Activated naive CD8-positive, alpha-beta T cell treated with anti-CD3 and anti-CD28 coated beads, Interleukin-2, amount 10 ng/mL, durations not matched to agents 7 days and 5 days (primary cell): ENCODE measurements at regions not wholly inside any gene's neighbourhood (a gene's known extent, or its start where the extent isn't known, plus 50 kb on each side); places are given as distances from the start of the nearest gene placed in this dataset.

Experiments
- ATAC-seq: fragments of 150-1000 bp; cut with Tn5 transposase; one replicate; pipeline ENCODE4 v1.10.0; 2021; ENCODE audit warnings: low read depth, moderate library complexity
- POLR2A ChIA-PET: fragments of 350-600 bp; sonication (Branson Sonifier 250); formaldehyde crosslinking; loops from one replicate; lab custom pipeline; 2021; ENCODE audit warnings: antibody characterized with exemption; lab: Charles Lee
- DNase-seq: peaks from one replicate; pipeline ENCODE4 v3.0.0; 2021
- H3K27ac Mint-ChIP-seq: one replicate; pipeline ENCODE4 v1.8.0; 2022; ENCODE audit warnings: mild to moderate bottlenecking, mixed read lengths
- H3K27me3 Mint-ChIP-seq: one replicate; pipeline ENCODE4 v1.8.0; 2022; ENCODE audit warnings: mild to moderate bottlenecking, moderate library complexity, mixed read lengths
- H3K36me3 Mint-ChIP-seq: one replicate; pipeline ENCODE4 v1.8.0; 2021; ENCODE audit warnings: mild to moderate bottlenecking, mixed read lengths
- H3K4me1 Mint-ChIP-seq: one replicate; pipeline ENCODE4 v1.8.0; 2021; ENCODE audit warnings: mixed read lengths
- H3K4me3 Mint-ChIP-seq: one replicate; pipeline ENCODE4 v1.8.0; 2022; ENCODE audit warnings: mild to moderate bottlenecking, moderate library complexity, mixed read lengths
- H3K9me3 Mint-ChIP-seq: one replicate; pipeline ENCODE4 v1.8.0; 2021; ENCODE audit warnings: mixed read lengths

- DNase-seq (no peak), ATAC-seq (no peak)
- POLR2A ChIA-PET: no interaction called here
- Mint-ChIP-seq H3K36me3 (no peaks in the 10 kb centered on the region), H3K4me3 (no peak overlapping the region), H3K4me1 (peaks cover 7% of the 10 kb centered on the region), H3K27ac (no peak overlapping the region), H3K27me3 (peaks cover 37% of the 10 kb centered on the region), H3K9me3 (peaks cover under 1% of the 10 kb centered on the region)
Measured at GRCh38 chr15:70414626-70415025, 316.9 kb upstream of the TLE3 start.

GRCh38 chr15:70412794-70413193 lies 315.1 kb upstream of the TLE3 start:
- H3K9me3 Mint-ChIP-seq: peaks cover 4% of the 10 kb centered on the region
- POLR2A ChIA-PET: no interaction called here
- H3K27me3 Mint-ChIP-seq: peaks cover 30% of the 10 kb centered on the region
- H3K27ac Mint-ChIP-seq: no peak overlapping the region
- no peak for DNase-seq
- no peak for ATAC-seq
- H3K4me1 Mint-ChIP-seq: peaks cover 7% of the 10 kb centered on the region
- H3K36me3 Mint-ChIP-seq: no peaks in the 10 kb centered on the region
- no peak overlapping the region for H3K4me3 Mint-ChIP-seq

GRCh38 chr15:70411143-70411863 lies 313.6 kb upstream of the TLE3 start:
- H3K4me3 Mint-ChIP-seq: no peak overlapping the region
- H3K36me3 Mint-ChIP-seq: peaks cover 1% of the 10 kb centered on the region
- POLR2A ChIA-PET: no interaction called here
- H3K9me3 Mint-ChIP-seq: peaks cover 4% of the 10 kb centered on the region
- ATAC-seq: no peak
- peaks cover 29% of the 10 kb centered on the region for H3K27me3 Mint-ChIP-seq
- no peak overlapping the region for H3K27ac Mint-ChIP-seq
- DNase-seq: no peak
- H3K4me1 Mint-ChIP-seq: peaks cover 7% of the 10 kb centered on the region

GRCh38 chr15:70410371-70410985 lies 312.8 kb upstream of the TLE3 start:
- POLR2A ChIA-PET: no interaction called here
- DNase-seq (no peak), ATAC-seq (no peak)
- Mint-ChIP-seq H3K4me3 (no peak overlapping the region), H3K9me3 (peaks cover 4% of the 10 kb centered on the region), H3K27ac (no peak overlapping the region), H3K27me3 (peaks cover 22% of the 10 kb centered on the region), H3K36me3 (peaks cover 1% of the 10 kb centered on the region), H3K4me1 (peaks cover 7% of the 10 kb centered on the region)

- peaks cover 7% of the 10 kb centered on the region for H3K4me1 Mint-ChIP-seq
- peaks cover 4% of the 10 kb centered on the region for H3K9me3 Mint-ChIP-seq
Measured at GRCh38 chr15:70409388-70409787, 311.7 kb upstream of the TLE3 start.

GRCh38 chr15:70407955-70408354 lies 310.2 kb upstream of the TLE3 start:
- peaks cover 26% of the 10 kb centered on the region for H3K27me3 Mint-ChIP-seq
- H3K4me1 Mint-ChIP-seq: peaks cover 7% of the 10 kb centered on the region
- H3K4me3 Mint-ChIP-seq: no peak overlapping the region
- no peak for ATAC-seq
- H3K9me3 Mint-ChIP-seq: peaks cover 4% of the 10 kb centered on the region
- peaks cover 1% of the 10 kb centered on the region for H3K36me3 Mint-ChIP-seq
- H3K27ac Mint-ChIP-seq: no peak overlapping the region
- POLR2A ChIA-PET: no interaction called here
- DNase-seq: no peak

More at GRCh38 chr15:70409388-70409787, 311.7 kb upstream of the TLE3 start:
- Mint-ChIP-seq H3K27ac (no peak overlapping the region), H3K27me3 (peaks cover 26% of the 10 kb centered on the region), H3K4me3 (no peak overlapping the region), H3K36me3 (peaks cover 1% of the 10 kb centered on the region)
- POLR2A ChIA-PET: no interaction called here
- no peak for DNase-seq
- ATAC-seq: no peak

- Mint-ChIP-seq H3K4me1 (peaks cover 7% of the 10 kb centered on the region), H3K27me3 (peaks cover 30% of the 10 kb centered on the region), H3K9me3 (peaks cover 4% of the 10 kb centered on the region), H3K4me3 (no peak overlapping the region), H3K27ac (no peak overlapping the region), H3K36me3 (peaks cover 1% of the 10 kb centered on the region)
- ATAC-seq (no peak), DNase-seq (no peak)
- POLR2A ChIA-PET: no interaction called here
Measured at GRCh38 chr15:70407336-70407670, 309.6 kb upstream of the TLE3 start.

GRCh38 chr15:70406617-70407335 lies 309.1 kb upstream of the TLE3 start:
- Mint-ChIP-seq H3K4me3 (no peak overlapping the region), H3K9me3 (peaks cover 4% of the 10 kb centered on the region), H3K27ac (no peak overlapping the region), H3K36me3 (peaks cover 1% of the 10 kb centered on the region), H3K27me3 (peaks cover 30% of the 10 kb centered on the region), H3K4me1 (peaks cover 7% of the 10 kb centered on the region)
- DNase-seq (no peak), ATAC-seq (no peak)
- POLR2A ChIA-PET: no interaction called here

GRCh38 chr15:70401709-70402108 lies 304.0 kb upstream of the TLE3 start:
- no peak for ATAC-seq
- POLR2A ChIA-PET: no interaction called here
- H3K36me3 Mint-ChIP-seq: no peaks in the 10 kb centered on the region
- no peak for DNase-seq
- H3K9me3 Mint-ChIP-seq: no peaks in the 10 kb centered on the region
- H3K4me1 Mint-ChIP-seq: peaks cover 2% of the 10 kb centered on the region
- peaks cover 36% of the 10 kb centered on the region for H3K27me3 Mint-ChIP-seq
- no peak overlapping the region for H3K4me3 Mint-ChIP-seq
- no peak overlapping the region for H3K27ac Mint-ChIP-seq

GRCh38 chr15:70400766-70401541 lies 303.2 kb upstream of the TLE3 start:
- POLR2A ChIA-PET: no interaction called here

GRCh38 chr15:70399204-70399603 lies 301.5 kb upstream of the TLE3 start:
- no peaks in the 10 kb centered on the region for H3K9me3 Mint-ChIP-seq
- H3K4me3 Mint-ChIP-seq: no peak overlapping the region

More at GRCh38 chr15:70400766-70401541, 303.2 kb upstream of the TLE3 start:
- no peaks in the 10 kb centered on the region for H3K9me3 Mint-ChIP-seq
- H3K36me3 Mint-ChIP-seq: no peaks in the 10 kb centered on the region
- no peak overlapping the region for H3K27ac Mint-ChIP-seq
- ATAC-seq: no peak
- DNase-seq: no peak
- H3K27me3 Mint-ChIP-seq: peaks cover 40% of the 10 kb centered on the region
- H3K4me1 Mint-ChIP-seq: peaks cover 2% of the 10 kb centered on the region
- no peak overlapping the region for H3K4me3 Mint-ChIP-seq

GRCh38 chr15:70398694-70399093 lies 301.0 kb upstream of the TLE3 start:
- H3K4me3 Mint-ChIP-seq: no peak overlapping the region
- POLR2A ChIA-PET: no interaction called here
- no peaks in the 10 kb centered on the region for H3K9me3 Mint-ChIP-seq
- H3K36me3 Mint-ChIP-seq: no peaks in the 10 kb centered on the region
- no peak for ATAC-seq
- H3K27ac Mint-ChIP-seq: no peak overlapping the region
- no peak for DNase-seq
- peaks cover 41% of the 10 kb centered on the region for H3K27me3 Mint-ChIP-seq
- H3K4me1 Mint-ChIP-seq: peaks cover 2% of the 10 kb centered on the region

More at GRCh38 chr15:70399204-70399603, 301.5 kb upstream of the TLE3 start:
- no peak overlapping the region for H3K27ac Mint-ChIP-seq
- H3K27me3 Mint-ChIP-seq: peaks cover 41% of the 10 kb centered on the region
- POLR2A ChIA-PET: no interaction called here
- peaks cover 2% of the 10 kb centered on the region for H3K4me1 Mint-ChIP-seq
- H3K36me3 Mint-ChIP-seq: no peaks in the 10 kb centered on the region
- DNase-seq: no peak
- ATAC-seq: no peak

GRCh38 chr15:70396807-70397206 lies 299.1 kb upstream of the TLE3 start:
- no peaks in the 10 kb centered on the region for H3K9me3 Mint-ChIP-seq
- no peak overlapping the region for H3K27ac Mint-ChIP-seq
- POLR2A ChIA-PET: no interaction called here
- DNase-seq: no peak
- H3K36me3 Mint-ChIP-seq: no peaks in the 10 kb centered on the region
- no peak overlapping the region for H3K4me3 Mint-ChIP-seq
- peaks cover 2% of the 10 kb centered on the region for H3K4me1 Mint-ChIP-seq
- peaks cover 32% of the 10 kb centered on the region for H3K27me3 Mint-ChIP-seq
- no peak for ATAC-seq
